ENCODE measurements at regions not wholly inside any gene's neighbourhood (a gene's known extent, or its start where the extent isn't known, plus 50 kb on each side); places are given as distances from the start of the nearest gene placed in this dataset.

DNA sequence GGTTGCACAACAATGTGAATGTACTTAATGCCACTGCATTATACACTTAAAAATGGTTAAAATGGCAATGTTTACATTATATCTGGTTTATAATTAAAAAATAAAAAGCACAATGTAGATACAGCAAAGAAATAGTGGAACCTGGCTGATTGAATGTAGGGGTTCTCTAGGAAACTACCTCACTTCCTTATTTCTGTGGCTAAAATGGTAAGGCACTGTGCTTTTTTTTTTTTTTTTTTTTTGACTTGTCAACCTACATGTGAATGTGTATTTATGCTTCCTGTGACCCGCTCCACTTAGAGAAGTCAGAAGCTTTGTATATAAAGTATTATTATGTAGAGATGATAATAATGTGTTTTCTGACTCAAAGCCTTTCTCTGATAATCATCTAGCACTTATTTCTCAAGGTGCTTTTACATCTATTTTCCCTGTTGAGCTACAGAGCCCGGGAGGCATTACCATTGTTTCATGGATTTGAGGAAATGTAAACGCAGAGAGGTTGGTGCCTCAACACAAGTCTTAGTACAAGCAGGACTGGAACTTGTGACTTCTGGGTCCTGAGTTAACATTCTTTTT lies 55.0 kb downstream of the SOX4 start:
- DNase-seq (ENCODE audit: low read depth in 2 of 2), result no peak

DNA sequence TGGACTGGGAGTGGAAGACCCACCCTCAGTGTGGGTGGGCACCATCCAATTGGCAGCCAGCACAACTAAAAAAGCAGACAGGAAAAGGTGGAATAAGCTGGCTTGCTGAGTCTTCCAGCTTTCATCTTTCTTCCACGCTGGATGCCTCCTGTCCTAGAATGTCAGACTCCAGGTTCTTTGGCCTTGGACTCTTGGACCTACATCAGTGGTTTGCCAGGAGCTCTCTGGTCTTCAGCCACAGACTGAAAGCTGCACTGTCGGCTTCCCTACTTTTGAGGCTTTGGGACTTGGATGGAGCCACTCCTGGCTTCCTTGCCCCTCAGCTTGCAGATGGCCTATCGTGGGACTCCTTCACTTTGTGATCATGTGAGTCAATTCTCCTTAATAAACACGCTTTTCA lies 59.8 kb downstream of the SOX4 start:
- DNase-seq (ENCODE audit: low read depth in 2 of 2), result no peak

DNA sequence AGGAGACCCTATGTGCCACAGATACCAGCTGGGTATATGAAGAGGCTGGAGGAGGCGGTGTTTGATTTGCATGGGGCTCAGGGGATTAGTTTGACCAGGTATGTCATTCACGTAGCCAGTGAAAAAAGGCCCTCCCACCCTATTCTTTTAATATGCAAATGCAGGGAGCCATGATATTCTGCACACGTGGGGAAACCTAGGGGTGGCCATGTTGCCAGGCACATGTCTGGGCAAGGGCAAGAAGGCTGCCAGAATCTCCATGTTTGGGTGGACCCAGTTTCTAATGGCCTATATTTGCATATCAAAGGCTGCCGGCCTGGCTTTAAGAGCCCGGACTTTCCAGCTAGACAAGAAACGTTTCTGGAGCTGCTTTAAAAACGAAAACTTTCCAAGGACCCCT lies 60.4 kb downstream of the SOX4 start:
- DNase-seq (ENCODE audit: low read depth in 2 of 2), result no peak

DNA sequence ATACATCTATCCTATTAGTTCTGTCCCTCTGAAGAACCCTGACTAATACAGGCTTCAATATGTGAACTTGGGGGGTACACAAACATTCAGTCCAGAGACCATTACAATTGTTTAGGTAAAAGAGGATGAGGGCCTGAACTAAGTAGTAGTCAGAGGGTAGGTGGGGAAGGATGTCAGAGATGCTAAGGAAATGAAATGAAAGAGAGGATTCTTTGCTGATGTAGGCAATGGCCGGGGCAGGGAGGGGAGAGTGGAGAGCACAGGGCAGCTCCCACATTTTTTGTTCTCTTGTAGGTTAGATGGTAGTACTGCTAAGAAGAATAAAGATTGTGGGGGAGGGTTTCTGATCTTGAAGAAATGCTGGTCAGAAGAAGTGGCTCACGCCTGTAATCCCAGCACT lies 60.8 kb downstream of the SOX4 start:
- DNase-seq (ENCODE audit: low read depth in 2 of 2), result no peak

DNA sequence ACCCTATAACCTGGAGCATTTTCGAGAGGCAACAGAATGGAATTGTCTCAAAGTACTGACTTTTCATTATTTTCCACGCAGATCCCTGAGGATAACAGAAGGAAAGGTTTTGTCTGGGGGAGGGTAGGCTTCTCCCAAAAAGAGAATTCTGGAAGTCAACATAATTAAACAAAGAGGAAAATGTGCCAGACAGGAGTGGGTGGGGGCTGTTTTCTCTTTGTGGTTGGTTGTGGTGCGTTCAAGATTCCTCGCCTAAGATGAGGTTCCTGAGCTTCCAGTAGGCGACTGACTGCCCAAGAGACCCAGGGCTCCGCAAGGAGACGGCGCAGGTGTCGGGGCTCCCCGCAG lies 70.4 kb downstream of the SOX4 start:
- DNase-seq (ENCODE audit: low read depth in 2 of 2), result no peak

DNA sequence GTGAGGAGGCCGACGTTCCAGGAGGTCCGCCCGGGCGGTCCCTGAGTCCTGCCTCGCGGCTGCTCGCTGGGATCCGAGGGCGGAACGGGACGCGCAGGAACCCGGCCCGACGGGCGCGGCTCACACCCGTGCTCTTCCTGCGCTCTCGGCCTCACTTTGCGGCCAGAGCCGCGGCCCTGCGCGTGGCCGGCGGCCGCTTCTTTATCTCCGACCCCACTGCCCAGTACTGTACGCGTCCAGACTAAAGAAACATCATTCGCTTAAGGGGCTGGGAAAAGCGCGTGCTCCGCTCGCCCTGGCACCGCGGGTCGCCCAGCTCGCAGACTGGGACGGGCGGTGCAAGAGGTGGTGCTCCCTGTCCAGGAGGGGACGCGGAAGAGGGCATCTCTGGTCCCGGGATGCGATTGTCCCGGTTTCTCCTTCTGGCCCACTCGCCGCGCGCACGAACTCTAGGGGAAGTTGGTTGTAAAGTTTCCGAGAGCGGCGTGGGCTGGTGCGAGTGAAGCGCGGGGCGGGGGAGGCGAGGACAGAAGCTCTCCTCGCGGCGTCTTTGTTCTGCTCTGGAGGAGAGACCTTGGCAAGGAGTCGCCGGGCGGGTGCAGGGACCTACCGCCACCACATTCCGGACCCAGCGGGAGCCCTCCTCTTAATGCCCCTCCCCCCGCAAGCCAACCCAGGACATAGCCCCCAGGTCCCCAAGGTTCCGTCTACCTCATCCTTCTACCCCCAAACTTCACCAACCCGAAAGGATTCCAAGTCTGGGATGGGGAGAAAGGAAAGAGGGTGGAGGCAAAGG lies 71.0 kb downstream of the SOX4 start:
- DNase-seq (ENCODE audit: low read depth in 2 of 2), result no peak

DNA sequence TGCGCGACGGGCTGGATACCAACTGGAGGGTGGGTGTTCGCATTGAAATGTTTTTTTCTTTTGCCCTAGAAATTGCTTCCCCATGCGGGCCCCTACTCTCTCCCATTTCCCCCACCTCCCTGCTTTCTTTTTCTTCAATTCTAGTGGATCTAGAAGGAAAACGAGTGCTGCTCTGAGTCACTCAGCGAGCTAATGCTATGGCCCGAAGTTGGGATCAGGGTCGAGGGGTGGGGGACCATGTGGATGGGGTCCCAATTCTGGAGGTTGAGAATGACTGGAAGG lies 71.5 kb downstream of the SOX4 start:
- no peak for DNase-seq (ENCODE audit: low read depth in 2 of 2)

DNA sequence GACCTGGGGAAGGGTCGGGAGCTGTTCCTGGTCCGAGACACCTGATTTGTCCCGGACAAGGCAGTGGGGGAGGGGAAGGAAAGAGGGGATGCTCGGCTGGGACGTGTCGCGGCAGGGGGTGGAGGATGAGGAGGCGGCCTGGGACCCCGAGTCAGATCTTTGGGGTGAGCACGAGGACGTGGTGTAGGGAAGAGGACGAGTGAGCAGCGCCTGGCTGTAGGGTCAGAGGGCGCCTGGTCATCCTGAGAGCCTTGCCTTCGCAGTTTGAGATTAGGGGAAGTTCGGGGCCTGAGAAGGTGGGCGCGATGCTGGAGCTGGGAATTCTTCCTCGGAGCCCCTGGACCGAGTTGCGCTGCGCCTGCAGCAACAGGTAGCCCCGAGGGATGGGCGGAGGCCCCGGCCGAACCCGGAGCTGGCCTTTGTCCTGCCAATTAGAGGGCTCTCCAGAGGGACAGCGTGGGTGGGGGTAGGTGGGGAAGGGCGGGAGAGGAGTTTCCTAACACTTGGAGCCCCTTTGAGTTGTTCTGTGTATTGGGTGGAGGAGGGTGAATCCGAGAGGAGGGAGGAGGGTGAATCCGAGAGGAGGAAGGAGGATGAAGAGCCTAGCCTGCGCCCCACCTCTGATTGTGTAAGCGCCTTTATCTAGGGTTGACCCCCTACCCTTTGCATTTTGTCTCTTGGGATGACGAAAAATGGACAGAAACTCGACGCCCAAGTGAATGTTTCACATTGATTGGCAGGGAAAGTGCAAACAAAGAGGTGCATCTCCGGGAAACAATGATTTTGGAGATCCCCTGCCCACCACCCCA lies 72.0 kb downstream of the SOX4 start:
- DNase-seq (ENCODE audit: low read depth in 2 of 2), result no peak

DNA sequence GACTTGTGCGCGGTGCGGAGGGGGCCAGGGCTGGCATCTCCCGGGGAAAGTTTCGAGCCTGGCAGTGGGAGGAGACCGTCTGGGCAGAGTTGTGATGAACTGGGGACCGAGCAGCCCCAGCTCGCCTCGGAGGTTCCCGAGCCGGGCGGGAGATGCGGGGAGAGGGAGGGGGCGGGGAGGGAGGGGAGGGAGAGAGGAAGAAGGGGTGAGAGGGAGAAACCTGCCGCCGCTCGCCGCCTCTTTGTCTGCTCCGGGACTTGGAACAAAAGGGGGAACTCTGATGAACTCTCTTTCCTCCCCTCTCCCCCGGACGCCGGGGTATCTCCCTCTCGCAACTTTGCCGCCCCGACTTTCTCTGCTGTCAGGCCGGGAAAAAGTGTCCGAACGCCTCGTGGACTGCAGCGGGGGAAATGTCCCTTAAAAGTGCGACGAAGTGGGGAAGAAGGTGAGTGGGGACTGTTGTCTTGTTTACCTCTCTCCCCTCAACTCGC lies 72.7 kb downstream of the SOX4 start:
- no peak for DNase-seq (ENCODE audit: low read depth in 2 of 2)

DNA sequence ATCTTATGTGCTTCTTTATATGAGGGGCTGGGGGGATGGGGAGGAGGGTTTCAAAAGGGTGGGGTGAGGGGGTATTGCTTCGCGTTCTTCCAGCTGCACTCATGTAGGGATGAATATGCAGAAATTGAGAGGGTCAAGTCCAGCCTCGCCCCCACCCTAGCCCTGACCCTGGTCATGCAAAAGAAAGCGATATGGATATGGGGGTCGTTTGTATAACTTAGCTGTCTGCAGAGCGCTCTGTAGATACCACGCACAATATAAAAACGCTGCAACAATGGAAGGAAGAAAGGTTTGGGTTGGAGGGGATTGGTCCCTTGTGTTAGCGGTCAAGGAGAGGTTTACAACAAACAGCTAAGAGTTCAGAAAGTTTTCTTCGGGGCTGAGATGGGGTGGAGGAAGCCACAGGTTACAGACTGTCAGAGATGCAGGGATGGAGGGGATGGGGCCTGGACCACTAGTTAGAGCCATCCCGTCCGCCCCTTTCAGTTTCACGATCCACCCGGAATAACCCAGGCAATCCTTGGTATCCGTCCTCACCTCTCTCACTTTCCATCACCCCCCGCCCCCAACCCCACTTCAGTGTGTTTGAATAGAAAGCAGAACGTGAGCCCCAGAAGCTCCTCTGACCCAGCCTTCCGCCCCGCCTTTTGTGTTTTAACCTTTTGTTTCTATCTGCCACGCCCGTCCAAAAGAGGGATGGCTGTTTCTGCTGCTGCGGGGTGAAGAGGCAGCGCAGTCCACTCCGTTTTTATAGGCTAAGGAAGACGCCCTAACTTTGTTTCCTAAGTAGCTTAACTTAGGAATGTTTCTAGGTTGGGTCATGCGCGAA lies 73.5 kb downstream of the SOX4 start:
- no peak for DNase-seq (ENCODE audit: low read depth in 2 of 2)

DNA sequence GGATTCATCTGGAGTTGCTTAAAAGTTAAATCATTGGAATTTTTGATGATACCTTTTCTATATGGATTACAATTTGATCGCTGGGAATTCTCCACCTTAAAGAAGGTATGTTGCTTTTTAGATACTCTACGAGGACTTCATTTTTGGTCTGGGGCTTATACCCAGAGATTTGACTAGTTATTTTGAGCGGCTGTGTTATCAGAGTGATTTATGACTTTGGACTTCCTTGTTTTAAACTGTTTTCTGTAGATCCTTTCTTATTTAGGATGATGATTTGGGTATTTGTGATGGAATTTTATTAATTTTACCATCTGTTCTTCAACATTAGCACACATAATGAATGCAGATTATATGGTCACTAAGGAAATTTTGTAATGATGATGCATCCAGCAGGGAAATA lies 75.2 kb downstream of the SOX4 start:
- no peak for DNase-seq (ENCODE audit: low read depth in 2 of 2)

DNA sequence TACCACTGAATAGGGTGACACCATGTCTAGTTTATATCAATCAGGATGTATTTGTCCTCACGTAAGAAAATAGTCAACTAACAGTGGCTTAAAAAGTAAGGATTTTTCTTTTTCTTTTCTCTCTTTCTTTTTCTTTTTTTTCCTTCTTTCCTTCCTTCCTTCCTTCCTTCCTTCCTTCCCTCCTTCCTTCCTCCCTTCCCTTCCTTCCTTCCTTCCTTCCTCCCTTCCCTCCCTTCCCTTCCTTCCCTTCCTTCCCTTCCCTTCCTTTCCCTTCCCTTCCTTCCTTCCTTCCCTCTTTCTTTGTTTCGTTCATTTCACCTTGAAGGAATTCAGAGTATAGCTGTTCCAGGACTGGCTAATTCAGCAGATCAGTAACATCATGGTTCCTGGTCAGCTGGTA lies 83.2 kb downstream of the SOX4 start:
- no peak for DNase-seq (ENCODE audit: low read depth in 2 of 2)

DNA sequence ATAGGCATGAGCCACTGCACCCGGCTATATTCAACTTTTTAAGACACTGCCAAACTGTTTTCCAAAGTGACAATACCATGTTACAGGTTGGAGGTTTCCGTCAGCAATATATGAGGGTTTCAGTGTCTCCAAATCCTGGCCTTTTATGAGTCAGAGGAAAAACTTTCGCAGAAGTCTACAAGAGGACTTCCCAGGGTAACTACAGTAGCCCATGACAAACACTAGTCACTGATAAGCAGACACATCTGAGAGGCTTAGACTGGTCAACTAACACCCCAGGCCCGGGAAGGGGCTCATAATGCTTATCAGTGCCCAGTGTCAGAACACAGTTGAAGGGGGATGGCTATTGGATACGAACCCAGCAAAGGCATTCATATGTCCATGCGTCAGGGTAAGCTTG lies 85.4 kb downstream of the SOX4 start:
- DNase-seq (ENCODE audit: low read depth in 2 of 2), result no peak

DNA sequence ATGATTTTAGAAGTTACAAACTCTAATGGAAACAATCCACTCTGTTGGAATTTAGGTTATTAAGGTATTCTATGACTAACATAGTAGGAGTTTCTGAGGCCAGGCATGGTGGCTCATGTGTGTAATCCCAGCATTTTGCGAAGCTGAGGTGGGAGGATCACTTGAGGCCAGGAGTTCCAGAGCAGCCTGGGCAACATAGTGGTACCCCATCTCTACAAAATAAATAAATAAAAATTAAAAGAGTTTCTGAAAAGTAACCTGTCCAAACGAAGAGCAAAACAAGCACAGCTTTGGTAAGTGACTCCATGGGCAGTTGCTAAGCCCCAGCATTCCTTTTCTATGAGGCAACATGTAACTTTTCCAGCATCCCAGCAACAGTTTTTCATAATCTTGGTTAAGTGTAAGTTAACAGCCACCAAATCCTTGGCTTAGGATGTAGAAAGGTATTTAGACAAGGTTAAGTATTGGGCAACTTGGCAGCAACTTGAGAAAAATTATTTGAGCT lies 86.3 kb downstream of the SOX4 start:
- DNase-seq (ENCODE audit: low read depth in 2 of 2), result no peak

DNA sequence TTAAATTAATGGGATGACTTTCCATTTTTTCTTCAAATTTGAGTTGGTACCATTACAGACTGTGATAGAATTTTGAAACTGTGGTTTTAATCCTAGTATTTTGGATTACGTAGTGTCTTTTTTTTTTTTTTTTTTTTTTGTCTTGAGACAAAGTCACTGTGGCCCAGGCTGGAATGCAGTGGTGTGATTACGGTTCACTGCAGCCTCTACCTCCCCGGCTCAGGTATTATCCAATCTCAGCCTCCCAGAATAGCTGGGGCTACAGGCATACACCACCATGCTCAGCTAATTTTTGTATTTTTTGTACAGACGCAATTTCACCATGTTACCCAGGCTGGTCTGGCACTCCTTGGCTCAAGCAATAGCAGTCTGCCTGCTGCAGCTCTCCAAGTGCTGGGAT lies 87.1 kb downstream of the SOX4 start:
- DNase-seq (ENCODE audit: low read depth in 2 of 2), result no peak

DNA sequence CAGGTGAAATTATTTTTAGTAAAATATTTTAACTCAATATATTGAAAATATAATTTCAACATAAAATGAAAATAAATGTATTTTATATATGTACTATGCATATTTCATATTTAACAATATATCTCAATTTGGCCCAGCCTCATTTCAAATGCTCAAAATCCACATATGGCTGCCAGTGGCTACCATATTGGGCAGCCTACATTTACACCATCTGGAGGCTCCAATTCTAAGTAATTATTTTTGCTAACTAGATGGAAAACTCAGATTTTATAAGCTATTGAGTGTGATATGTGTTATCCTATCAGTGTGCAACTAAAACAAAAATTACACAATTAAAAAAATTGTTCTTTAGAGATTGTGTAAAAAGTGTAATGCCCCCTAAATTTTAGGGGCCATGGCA lies 96.9 kb downstream of the SOX4 start:
- DNase-seq (ENCODE audit: low read depth in 2 of 2), result no peak

DNA sequence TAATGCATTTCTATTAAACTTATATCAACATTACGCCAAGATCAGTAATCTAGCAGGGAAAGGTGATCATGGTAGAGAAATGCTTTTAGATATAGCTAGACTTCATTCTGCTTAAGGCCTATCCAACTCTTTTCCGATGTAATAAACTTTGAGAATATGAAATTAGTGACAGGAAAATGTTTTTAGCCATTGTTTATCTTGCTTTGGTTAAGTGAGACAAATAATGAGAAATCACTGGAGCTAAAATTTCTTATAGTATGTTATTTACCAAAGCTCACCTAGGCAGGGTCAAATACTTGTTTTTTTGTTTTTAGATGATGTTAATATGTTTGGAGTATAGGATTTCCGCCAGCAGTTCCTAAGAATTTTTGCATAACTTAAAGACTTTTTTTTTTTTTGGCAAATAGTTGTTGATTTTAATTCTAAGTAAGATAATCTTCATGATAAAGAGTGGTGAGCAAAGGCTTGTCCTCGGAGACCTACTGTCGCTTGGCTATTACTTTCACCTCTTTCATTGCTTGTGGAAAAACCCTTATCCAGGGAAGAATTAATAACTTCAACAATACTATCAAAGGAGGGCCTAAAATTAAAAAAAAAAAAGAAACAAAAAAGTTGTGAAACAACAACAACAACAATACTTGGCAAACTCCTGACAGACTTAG lies 98.3 kb downstream of the SOX4 start:
- DNase-seq (ENCODE audit: low read depth in 2 of 2), result no peak

DNA sequence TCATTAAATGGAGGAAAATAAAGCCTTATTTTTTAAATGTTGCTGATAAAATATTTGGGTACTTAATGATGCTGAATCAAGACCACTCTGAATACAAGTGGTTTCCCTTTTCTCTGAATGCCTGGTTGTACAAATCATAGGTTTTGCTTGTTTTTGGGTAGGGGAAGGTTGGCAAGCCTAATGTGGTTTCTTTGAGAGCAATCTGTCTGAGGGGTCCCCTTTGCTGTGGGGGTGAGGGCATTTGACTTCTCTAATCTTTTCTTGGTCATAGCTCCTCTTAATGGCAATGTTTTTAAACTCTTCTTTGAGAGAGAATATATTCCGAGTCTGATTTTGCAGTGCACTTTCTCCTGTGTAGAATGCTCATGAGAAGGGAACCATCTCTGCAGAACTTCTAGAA lies 99.2 kb downstream of the SOX4 start:
- DNase-seq (ENCODE audit: low read depth in 2 of 2), result no peak

DNA sequence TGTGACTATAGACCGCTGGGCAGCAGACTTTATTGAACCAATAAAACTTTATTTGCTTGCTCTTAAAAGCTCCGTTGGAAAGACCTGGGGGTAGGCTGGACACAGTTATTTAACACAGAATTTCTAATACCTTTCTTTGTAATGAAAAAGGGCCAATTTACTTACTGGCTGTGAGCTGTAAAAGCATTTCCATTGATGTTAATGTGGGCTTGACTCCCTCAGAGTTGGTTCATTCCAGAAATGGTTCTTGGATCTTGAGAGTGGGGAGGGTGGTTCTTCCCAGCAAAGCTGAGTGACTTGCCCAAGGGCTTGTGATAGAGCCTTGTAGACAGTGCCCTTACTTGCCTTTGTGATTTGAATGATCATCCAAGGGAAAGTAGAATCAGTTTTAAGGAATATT lies 100.6 kb downstream of the SOX4 start:
- DNase-seq (ENCODE audit: low read depth in 2 of 2), result no peak

DNA sequence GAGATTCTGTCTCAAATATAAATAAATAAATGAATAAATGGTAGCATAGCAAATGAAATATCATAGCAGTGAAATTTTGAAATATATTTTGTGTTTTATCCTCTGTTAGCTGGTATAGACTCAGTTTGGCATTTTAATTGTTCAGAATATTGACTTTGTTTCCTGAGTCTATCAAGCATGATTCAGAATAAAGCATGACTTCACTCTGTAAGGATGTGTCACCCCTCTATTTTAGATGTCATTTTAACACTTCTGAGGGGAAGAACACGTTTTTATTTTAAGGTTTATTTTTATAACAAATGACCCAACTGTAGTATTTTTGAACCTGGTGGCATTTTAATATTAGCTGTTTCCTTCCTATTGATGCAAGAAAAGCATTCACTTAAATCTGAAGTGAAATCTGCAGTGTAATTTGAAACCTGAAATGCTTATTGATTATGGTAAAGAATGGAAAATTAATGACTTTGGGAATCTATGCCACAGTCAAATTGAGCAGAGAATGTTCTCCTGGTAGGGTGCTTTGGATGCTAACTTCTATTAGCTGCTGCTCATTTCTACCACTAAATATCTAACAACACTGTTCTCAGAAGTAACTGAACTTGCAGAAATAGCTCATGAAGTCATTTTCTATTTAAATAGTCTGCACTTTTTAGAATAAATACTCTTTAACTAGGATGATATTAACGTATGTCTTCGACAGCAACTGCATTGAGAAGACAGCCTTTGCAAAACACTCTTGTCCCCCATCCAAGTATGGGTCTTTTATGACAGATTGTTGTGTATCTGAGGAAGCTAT lies 114.2 kb downstream of the SOX4 start:
- no peak for DNase-seq (ENCODE audit: low read depth in 2 of 2)

DNA sequence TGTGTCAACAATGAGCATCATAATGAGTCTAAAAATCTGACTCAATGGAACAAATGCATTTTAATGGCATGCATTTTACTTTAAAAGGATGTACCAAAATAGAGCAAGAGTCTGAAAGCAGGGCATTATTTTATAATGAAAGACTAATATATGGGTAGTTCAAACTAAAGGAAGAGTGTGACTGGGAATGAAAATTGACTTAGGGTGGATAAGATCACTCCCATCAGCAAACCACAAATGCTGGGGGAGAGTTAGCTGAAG lies 114.7 kb downstream of the SOX4 start:
- no peak for DNase-seq (ENCODE audit: low read depth in 2 of 2)
